ENCODE measurements at regions not wholly inside any gene's neighbourhood (a gene's known extent, or its start where the extent isn't known, plus 50 kb on each side); places are given as distances from the start of the nearest gene placed in this dataset.

GRCh38 chr10:61172182-61172926, 228.4 kb upstream of the RHOBTB1 start:
- intact Hi-C loops (cut with DNase I): no loop called here
- ATAC-seq: no peak
- DNase-seq (ENCODE audit: missing footprints): no peak

DNA sequence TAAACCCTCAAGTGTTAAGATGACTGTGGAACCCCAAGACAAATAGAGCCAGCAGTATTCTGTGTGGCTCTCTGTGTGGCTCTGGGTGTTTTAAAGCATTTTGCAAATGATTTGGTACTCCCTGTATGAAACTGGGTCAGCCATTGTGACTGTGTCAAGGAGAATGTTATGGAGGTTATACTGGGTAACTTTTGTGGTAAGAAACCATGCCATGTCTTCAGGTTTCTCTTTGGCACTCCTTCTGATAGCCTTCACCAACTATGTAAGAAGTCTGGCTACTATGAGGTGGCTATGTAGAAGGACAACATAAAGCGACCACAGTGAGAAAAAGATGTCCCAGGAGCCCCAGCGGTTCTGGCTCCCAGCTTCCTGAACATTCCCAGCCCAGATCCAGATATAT, 226.6 kb upstream of the RHOBTB1 start:
- no peak for DNase-seq (ENCODE audit: missing footprints)
- ATAC-seq: no peak
- intact Hi-C loops (cut with DNase I): no loop called here

- ATAC-seq: peak; percentile 56
- intact Hi-C loops (cut with DNase I): no loop called here
- DNase-seq (ENCODE audit: missing footprints): no peak
These were observed 225.3 kb upstream of the RHOBTB1 start for GRCh38 chr10:61169294-61169693.

DNA sequence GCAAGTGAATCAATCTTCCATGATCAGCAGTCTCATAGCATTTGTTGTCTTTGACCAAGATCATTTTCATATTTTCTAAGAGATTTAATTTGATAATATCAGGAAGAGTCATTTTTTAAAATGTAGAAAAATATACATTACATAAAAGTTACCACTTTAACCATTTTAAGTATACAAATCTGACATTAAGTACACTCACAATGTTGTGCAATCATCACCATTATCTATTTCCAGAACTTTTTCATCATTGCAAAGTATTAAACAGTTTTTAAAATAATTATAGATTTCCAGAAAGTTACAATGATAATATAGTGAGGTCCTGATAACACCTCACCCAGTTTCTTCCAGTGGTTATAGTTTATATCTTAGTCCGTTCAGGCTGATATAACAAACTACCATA, 222.5 kb upstream of the RHOBTB1 start:
- no peak for ATAC-seq
- intact Hi-C loops (cut with DNase I): no loop called here
- no peak for DNase-seq (ENCODE audit: missing footprints)

DNA sequence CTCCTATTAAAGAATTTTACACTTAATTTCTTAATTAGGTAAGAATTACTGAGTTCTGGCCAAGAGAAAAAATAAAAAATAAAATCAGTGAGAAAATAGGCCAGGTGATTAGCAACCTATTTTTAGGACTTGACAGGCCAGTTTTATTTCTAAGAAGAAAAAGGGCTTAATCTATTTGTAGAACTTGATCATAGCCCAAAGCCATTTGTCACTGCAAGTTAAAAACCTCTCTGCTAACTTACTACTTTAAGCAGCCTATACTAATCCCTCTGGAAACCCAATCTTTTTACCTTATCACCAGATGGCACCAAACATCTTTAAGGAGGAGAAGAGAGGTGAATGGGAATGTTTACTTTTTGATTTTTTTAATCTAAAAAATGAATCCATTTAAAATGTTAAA, 222.1 kb upstream of the RHOBTB1 start:
- intact Hi-C loops (cut with DNase I): no loop called here
- ATAC-seq (no peak), DNase-seq (ENCODE audit: missing footprints) (no peak)

- DNase-seq (ENCODE audit: missing footprints) (peak; percentile 69), ATAC-seq (peak; percentile 50)
- intact Hi-C loops (cut with DNase I): no loop called here
These were observed 220.6 kb upstream of the RHOBTB1 start for GRCh38 chr10:61164458-61165160.

- intact Hi-C loops (cut with DNase I): no loop called here
- ATAC-seq (no peak), DNase-seq (ENCODE audit: missing footprints) (no peak)
These were observed 219.4 kb upstream of the RHOBTB1 start for GRCh38 chr10:61163403-61163802.

DNA sequence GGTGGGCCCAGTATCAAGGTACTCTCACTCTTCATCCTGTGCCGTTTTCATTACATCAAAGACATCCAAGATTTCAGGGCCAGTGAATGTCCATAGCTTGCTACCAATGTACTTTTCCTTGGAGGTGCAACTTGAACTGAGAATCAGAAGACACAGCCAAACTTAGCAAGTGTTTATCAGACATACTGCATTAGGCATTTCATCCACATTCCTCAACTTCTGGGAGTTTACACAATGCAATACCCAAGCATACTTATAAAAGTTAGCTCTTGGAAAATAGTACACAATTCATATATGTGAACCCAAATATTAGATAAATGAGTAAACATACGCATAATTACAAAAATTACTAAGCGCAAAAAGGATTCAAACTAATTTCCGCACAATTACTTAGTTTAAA, 216.3 kb upstream of the RHOBTB1 start:
- ATAC-seq (no peak), DNase-seq (ENCODE audit: missing footprints) (no peak)
- intact Hi-C loops (cut with DNase I): no loop called here

- ATAC-seq (no peak), DNase-seq (ENCODE audit: missing footprints) (no peak)
- intact Hi-C loops (cut with DNase I): no loop called here
These were observed 215.3 kb upstream of the RHOBTB1 start for GRCh38 chr10:61159253-61159652.

DNA sequence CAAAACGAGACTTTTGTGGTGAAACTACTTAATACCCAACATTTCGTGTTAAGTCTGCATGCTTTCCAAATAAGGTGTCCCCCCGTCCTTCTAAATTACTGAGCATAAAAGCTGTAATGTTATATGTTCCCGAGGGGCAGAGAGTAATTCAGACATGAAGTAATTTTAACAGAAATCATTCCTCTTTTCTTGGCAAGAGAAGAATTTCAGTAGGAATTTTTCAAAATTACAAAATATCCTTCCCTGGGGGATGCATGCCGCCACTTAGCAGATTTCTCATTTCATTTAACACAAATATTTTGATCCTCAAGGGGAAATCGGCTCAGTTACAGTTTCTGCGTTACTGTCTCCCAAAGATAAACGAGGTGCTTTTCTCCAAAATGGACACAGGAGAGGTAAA, 213.2 kb upstream of the RHOBTB1 start:
- DNase-seq (ENCODE audit: missing footprints): no peak
- ATAC-seq: peak; percentile 71
- intact Hi-C loops (cut with DNase I): no loop called here

DNA sequence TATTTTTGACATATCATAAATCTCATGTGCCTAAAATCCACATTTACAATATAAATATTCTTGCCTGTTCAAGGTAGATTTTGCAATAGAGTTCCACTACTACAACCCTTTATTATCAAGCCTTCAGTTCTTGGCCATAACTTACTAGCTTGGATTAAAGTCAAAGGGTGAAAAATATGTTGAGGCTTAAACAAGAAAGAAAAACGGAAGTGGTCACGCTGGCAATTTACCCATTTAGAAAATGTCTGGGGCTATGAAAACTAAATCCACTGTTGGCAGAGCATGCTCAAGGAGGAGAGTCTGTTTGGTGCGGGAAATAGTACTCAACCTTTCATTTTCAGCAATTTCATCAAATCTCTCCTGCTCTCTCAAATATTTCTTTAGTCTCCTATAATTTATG, 209.8 kb upstream of the RHOBTB1 start:
- no peak for DNase-seq (ENCODE audit: missing footprints)
- intact Hi-C loops (cut with DNase I): no loop called here
- no peak for ATAC-seq

DNA sequence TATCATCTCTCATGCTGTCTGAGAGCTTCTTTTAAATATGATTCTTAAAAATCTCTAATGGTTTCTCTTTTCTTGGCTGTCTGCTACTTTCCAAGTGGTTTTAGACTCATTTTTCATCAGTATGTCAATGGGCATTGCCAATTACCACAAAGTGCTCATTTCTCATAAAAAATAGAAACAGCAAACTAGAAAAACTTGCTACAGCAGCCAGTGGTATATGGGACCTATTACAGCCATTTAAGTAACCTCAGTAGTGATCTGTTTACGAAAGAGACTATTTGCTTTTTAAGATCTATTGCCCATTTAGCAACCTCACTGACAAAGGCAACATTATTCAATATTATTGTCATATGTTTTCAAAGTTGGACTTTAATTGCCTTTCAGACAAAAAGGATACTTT, 207.1 kb upstream of the RHOBTB1 start:
- no peak for ATAC-seq
- intact Hi-C loops (cut with DNase I): no loop called here
- no peak for DNase-seq (ENCODE audit: missing footprints)

- no peak for DNase-seq (ENCODE audit: missing footprints)
- no peak for ATAC-seq
- intact Hi-C loops (cut with DNase I): loop anchor here (10.0 kb wide), 1 partner anchor 586 kb away; no protein-coding TSS in a partner anchor
These were observed 204.5 kb upstream of the RHOBTB1 start for GRCh38 chr10:61148451-61148850.

DNA sequence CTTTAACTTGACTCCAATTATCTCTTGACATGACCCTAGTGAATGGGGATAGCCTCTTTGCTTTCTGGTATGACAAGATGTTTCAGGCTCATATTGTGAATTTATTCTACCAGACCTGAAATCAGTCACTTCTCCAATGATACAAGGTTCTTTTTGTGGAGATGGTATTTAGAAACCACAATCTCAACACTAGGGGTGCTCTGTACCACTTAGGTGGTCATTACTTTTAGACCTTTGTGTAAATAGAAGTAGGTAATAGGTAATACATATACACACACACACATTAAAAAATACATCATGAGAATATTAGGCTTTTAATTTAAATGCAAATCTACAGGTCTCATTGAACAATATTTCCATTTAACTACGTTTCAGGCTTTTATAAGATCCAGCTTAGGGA, 199.0 kb upstream of the RHOBTB1 start:
- DNase-seq (ENCODE audit: missing footprints) (no peak), ATAC-seq (no peak)
- intact Hi-C loops (cut with DNase I): loop anchor here (5.0 to 10.0 kb wide), 3 partner anchors 49 to 592 kb away; no protein-coding TSS in a partner anchor

DNA sequence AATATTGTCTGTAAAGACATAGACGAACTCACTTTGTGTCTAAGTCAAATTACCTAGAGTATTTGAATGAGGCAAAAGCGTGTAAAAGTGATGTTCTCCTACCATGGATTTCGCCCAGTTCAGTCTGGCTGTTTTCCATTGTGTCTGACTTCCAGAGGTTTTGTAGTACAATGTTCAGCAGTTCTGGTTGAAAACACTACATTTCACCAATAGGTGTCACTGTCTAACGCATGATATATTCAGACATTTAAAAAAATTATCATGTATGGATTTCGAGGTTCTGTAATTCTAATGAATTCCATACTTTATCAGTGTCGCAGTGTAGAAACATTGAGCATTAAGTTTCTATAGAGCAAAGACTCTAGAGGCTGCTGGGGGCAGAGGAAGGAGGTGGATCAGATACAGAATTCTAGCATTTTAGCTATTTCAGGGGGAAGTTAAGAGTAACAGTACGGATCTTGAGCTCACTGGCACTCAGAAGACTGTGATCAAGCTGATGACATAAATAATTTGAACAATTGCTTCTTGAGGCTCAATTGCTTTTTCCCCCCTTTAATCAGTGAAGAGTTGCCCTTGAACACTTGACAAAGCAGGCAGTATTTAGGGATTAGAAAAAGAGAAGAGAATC, 196.9 kb upstream of the RHOBTB1 start:
- ATAC-seq: peak; percentile 57
- intact Hi-C loops (cut with DNase I): loop anchor here (1.0 to 10.0 kb wide), 4 partner anchors 51 to 594 kb away; no protein-coding TSS in a partner anchor

DNA sequence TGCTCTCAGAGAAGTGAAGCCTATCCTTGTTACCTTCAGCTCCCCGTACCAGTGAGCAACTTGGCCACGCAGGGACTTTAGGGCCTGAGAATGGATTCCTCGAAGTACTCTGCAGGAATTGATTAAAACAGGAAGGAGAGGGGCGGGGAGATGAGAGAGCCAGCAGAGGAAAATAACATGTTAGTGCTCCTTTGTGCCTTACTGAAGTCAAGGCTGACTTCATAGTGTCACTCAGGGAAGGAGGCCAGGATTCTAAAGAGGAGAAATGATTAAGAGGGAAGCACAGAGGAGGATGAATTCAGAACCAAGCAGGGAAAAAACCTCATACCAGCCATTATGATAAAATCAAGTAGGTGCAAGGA, 195.6 kb upstream of the RHOBTB1 start:
- intact Hi-C loops (cut with DNase I): no loop called here
- no peak for DNase-seq (ENCODE audit: missing footprints)

More for the DNA sequence above, 196.9 kb upstream of the RHOBTB1 start:
- DNase-seq (ENCODE audit: missing footprints): no peak

GRCh38 chr10:61138708-61139591, 195.0 kb upstream of the RHOBTB1 start:
- intact Hi-C loops (cut with DNase I): no loop called here
- DNase-seq (ENCODE audit: missing footprints): no peak
- no peak for ATAC-seq

More for the DNA sequence above, 195.6 kb upstream of the RHOBTB1 start:
- ATAC-seq: no peak

- DNase-seq (ENCODE audit: missing footprints) (no peak), ATAC-seq (no peak)
- intact Hi-C loops (cut with DNase I): no loop called here
These were observed 192.2 kb upstream of the RHOBTB1 start for GRCh38 chr10:61136139-61136538.

DNA sequence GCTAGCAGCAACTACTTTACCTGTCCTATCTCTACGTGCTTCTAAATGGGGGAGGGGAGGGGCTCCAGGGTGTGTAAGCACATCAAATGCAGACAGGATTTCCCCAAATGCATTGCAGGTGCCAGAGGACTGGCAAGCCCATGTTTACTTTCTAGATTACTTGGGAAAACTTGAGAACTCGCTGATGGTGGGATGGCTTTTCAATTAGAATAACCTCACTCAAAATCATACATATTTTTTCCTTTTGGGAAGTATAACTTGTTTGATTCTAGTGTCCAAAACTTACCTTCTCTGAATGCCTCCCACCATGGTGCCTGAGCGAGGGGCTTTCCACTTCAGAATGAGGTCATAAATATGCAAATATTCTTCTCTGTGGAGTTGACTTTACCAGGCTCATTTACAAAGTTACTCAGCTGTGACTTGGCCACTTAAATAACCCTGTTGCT, 191.3 kb upstream of the RHOBTB1 start:
- intact Hi-C loops (cut with DNase I): no loop called here
- ATAC-seq (no peak), DNase-seq (ENCODE audit: missing footprints) (no peak)

Data from Right ventricle myocardium inferior (tissue), 1 donor.